RCC 7860 (cell line): ENCODE measurements at regions not wholly inside any gene's neighbourhood (a gene's known extent, or its start where the extent isn't known, plus 50 kb on each side); places are given as distances from the start of the nearest gene placed in this dataset.
A peak's percentile ranks its signal among the peaks of the same experiment; 100 is the strongest.

Source experiments
- DNase-seq: peaks from one replicate; pipeline ENCODE4 v3.0.0-alpha.2; 2015; ENCODE audit warnings: low spot score
- FAIRE-seq: peaks from 2 replicates; lab custom pipeline; 2012; peaks lifted over from hg19 to GRCh38; lab: Jason Lieb, UNC

DNA sequence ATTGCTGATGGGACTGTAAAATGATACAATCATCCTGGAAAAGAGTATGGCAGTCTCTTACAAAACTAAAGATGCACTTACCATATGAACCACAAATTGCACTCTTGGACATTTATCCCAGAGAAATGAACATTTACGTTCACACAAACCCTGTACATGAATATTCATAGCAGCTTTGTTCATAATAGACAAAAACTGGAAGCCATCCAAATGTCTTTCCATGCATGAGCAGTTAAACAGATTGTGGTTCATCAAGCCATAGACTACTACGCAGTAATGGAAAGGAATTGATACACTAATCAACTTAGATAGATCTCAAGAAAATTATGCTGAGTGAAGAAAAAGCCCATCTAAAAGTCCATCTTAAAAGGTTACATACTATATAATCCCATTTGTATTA lies 156.1 kb upstream of the SLC39A10 start:
- FAIRE-seq (no peak), DNase-seq (no peak)

DNA sequence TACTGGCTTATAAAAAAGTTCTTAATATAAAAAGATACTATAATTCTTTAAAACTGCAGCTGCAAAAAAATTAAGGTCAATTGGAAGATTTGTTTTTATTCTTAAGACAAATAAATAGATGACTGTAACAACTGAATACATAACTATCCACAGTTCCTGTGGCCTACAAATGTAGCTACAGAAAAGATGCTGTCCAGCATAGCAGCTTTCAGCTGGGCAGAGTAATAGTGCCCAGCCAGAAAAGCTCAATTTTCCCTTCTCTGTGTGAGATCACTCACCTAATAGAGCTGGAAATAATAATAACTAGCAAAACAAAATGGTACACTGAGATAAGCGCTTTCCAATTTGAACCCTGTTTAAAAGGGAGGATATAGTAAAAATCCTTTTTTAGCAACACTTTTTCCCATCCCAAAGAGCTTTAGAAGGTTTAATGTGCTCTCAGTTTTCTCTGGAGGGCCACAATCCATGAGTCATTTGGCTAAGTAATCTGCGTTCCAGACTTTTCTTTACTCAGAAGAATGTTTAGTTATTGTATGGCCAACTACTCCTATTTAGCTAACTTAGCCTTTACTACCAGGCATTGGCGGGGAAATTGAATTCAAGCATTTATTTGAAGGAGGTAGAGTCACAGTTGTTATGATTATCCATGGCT lies 158.1 kb upstream of the SLC39A10 start:
- FAIRE-seq (no peak), DNase-seq (no peak)

DNA sequence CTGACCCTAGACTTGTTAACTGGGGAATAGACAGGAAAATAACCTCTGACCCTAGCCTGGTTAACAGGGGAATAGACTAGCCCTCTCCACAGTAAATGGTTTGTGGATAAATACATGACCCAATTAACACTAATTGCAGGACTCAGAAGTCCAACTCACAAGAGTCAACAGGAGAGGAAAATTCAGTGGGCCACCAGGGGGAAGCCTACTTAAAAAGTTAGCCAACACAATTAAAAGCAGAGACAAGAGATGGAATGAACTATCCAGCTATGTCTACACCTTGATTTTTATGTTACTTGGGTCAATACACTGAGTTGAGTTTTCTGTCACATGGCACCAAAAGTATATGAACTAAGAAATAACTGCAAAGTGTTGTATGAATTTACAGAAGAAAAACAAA lies 158.8 kb upstream of the SLC39A10 start:
- DNase-seq (no peak), FAIRE-seq (no peak)

DNA sequence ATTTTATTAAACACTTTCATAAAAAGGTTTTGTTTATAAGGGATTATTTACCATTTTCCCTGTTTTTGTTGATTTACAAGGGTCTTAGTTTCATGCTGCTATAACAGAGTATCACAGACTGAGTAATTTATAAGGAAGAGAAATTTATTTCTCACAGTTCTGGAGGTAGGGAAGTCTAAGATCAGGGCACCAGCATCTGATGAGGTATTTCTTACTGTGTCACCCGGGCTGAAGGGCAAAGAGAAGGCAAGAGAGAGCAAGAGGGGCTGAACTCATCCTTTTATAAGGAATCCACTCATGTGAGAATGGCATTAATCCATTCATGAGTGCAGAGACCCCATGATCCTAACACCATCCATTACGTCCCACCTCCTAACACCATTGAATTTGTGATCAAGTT lies 160.0 kb upstream of the SLC39A10 start:
- DNase-seq = no peak
- FAIRE-seq = no peak

DNA sequence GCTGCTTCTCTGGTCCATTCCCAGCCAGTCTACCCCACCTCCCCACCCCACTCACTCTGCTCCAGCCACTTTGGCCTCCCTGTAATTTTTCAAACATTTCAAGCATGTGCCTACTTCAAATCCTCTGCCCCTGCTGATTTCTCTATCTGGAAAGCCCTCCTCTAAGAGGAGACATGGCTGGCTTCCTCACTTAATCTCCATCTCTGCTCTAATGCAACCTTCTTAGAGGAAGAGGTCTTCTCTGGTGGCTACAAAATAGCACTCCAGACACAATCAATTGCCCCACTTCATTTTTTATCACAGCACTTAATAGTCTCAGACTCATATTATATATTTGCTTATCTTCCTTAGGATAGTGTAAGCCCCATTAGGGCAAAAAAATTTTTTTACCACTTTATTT lies 161.1 kb upstream of the SLC39A10 start:
- FAIRE-seq (no peak), DNase-seq (no peak)

DNA sequence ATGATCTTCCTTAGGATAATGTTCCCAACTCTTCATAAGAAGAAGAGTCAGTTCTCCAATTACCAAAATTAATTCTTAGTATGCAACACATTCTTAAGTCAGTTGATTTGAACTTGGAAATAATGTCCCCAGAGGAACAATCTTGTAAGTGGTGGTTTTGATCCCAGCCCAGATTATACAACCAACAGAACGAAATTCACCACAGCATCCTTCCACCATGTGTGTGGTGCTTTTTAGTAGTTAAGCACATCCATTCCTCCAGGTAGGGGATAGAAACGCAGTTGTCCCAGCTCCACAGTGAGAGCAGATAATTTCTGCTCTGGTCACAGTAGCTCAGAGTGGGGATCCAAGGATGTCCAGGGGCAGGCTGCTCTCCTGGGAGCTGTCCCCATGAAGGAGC lies 161.7 kb upstream of the SLC39A10 start:
- FAIRE-seq (no peak), DNase-seq (no peak)

DNA sequence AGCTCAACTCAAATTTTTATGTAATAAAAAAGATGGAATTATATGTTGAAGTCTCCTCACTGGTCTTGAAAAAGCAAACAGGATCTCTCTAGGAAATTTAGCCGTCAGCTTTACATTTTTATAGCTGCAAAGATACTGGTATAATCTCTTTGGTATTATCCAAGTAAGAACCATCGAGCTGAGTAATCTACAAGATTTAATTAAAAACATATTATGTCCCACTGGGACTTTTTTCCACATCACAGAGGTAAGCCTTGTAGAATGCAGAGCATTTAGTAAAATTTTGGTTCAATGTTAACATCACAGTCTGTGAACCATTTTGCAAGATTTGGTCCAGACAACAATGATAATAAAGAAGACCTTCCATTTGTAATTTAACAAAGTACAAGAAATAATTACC lies 162.6 kb upstream of the SLC39A10 start:
- DNase-seq (no peak), FAIRE-seq (no peak)

DNA sequence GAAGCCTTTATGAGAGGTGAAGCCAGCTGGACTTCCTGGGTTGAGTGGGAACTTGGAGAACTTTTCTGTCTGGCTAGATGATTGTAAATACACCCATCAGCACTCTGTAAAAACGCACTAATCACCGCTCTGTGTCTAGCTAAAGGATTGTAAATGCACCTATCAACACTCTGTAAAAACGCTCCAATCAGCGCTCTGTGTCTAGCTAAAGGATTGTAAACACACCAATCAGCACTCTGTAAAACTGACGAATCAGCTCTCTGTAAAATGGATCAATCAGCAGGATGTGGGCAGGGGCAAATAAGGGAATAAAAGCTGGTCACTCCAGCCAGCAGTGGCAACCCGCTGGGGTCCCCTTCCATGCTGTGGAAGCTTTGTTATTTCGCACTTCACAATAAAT lies 163.6 kb upstream of the SLC39A10 start:
- DNase-seq (no peak), FAIRE-seq (no peak)

DNA sequence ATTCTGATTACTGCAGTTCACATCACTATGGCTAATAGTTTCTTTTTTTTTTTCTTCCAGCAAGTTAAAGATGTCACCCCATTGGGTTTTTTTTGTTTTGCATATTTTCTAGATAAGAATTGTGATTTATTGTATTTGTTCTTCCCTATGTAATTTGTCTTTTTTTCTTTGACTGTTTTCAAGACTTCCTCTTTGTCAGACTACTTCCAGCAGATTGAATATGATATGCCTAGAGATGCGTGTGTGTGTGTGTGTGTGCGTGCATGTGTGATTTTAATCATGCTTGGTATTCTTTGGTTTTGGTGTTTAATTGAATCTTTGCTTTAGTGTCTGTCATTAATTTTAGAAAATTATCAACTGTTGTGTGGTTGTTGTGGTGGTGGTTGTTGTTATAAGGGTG lies 166.7 kb upstream of the SLC39A10 start:
- DNase-seq = no peak
- no peak for FAIRE-seq

DNA sequence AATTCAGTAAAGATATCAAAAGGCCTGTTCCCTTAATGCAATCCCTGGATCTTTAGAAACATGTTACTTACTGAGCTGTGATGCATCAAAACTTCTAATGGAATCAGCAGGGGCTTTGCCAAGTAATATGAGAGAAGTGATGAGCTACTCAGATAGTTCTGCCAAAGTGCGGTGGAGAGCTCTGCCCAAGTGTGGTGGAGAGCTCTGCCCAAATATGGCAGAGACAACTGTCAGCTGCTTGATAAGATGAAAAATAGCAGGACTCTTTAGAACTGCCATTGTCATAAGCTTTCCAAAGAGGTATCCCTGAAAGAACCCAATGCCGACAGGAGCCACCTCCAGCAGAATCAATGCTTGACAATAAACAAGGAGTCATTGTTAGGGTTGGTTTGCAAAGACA lies 167.9 kb upstream of the SLC39A10 start:
- FAIRE-seq = no peak
- no peak for DNase-seq

DNA sequence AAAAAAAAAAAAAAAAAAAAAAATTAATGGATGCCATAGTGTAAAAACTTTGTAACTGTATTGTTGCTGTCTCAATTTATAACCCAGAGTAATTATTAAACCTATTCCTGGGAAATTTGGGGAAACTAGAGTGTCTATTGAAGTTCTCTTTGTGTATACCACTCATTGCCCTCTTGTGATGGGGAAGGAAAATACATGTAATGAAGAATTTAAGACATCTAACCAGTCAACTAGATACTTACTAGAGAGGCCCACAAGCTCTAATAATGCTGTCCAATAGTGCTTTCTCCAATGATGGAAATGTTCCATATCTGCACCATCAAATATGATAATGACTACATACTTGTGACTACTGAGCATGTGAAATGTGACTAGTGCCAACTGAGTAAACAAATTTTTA lies 168.5 kb upstream of the SLC39A10 start:
- DNase-seq (no peak), FAIRE-seq (no peak)

DNA sequence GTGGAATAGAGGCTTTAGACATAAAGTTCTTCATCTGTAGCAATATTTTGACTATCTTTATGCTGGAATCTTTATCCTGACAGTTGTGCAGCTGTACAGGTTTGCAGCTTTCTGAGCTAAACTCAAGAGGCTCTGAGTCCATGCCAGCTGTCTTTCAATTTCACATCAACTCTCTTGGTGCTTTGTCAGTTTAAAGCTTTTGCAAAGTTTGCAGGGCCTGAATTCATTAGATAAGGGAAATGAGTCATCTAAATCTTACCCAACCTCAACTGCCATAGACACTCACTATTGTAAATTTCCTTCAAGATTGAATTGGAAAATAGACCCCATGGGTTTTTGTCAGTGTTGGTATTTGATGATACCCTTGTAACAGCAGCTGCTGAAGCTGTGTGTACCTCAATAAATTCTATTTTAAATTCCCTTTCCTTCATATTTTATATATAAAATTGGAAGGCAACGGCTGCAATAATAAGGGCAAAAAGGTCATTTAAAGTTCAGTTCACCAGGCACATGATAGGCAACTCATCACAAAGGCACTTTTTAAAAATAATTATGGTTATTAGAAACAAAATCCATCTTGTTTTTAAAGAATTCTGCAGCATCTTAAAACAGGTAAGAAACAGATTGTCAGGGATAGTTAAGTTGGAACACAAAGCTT lies 169.9 kb upstream of the SLC39A10 start:
- peak; percentile 87 for FAIRE-seq
- peak; percentile 69 for DNase-seq

DNA sequence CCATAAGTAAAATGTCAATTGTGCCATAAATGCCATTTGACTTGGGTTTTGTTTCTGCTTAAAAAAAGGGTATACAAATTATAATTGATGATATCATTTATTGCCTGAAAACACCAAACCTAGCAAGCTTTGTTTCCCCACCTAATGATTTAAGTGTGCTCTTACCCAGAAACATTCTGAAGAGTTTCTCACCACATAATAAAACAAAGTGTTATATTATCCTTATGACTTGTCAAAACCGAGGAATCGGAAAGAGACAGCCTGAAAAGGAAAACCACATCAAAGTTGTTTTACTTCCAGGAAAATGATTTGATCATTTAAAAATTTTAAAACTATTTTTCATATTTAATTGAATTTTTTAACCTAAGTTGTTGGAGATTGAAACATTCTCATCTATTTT lies 170.5 kb upstream of the SLC39A10 start:
- FAIRE-seq (no peak), DNase-seq (no peak)

DNA sequence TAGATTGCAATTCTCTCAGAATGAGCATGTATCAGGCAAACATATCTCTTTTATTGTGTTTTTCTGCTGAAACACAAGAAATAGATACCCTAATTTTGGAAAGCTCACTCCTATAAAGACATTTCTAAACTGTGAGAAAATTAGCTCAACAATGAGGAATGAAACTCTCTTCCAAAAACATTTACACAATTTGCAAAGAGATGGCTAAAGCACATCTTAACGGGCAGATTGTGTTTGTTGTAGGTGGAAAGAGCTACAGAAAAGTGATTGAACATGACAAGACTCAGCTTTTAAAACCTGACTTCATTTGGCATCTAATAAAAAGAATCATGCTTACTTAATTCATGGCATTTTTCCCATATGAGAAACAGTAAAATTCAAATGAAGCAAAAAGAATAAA lies 175.0 kb upstream of the SLC39A10 start:
- DNase-seq (no peak), FAIRE-seq (no peak)

DNA sequence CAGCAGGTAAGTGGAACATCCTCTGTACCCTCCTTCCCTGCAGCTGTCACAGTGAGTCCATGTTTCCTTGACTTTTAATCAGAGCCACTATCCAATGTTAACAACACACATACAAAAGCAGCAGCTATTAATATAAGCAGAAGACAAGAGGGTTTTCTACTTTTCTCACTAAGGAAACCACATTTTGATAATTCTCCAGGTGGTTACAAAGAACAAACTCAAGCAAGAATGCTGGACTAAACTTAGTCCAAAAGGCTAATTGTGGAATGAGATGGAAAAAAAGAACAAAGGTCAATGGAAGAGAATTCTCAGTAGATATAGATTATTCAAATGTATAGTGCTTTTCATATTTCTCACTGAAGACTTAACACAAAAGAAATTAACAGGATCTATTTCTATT lies 176.9 kb upstream of the SLC39A10 start:
- FAIRE-seq (no peak), DNase-seq (no peak)

DNA sequence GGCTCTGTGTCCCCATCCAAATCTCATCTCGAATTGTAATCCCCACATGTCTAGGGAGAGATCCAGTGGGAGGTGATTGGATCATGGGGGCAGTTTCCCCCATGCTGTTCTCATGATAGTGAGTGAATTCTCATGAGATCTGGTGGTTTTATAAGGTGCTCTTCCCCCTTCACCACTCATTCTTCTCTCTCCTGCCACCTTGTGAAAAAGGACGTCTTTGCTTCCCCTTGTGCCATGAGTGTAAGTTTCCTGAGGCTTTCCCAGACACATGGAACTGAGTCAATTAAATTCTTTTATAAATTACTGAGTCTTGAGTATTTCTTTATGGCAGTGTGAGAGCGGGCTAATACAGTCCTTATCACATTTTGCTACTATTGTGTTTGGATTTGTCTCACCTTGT lies 177.6 kb upstream of the SLC39A10 start:
- DNase-seq = no peak
- FAIRE-seq = no peak

DNA sequence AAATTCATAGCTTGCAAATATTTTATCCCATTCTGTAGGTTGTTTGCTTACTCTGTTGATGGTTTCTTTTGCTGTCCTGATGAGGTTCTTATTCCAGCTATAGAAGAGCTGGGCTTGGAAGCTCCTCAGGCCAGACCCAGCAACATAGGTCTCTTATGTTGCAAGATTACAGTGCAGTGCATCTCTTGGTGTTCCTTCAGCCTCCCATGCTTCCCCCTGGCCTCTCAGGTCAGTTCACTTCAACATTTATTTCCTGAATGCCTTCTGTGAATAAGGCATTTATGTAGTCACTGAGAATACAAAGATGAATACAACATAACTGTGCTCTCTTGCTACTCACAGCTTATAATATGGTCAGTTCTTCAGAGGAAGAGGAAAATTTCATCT lies 179.0 kb upstream of the SLC39A10 start:
- FAIRE-seq (no peak), DNase-seq (no peak)

DNA sequence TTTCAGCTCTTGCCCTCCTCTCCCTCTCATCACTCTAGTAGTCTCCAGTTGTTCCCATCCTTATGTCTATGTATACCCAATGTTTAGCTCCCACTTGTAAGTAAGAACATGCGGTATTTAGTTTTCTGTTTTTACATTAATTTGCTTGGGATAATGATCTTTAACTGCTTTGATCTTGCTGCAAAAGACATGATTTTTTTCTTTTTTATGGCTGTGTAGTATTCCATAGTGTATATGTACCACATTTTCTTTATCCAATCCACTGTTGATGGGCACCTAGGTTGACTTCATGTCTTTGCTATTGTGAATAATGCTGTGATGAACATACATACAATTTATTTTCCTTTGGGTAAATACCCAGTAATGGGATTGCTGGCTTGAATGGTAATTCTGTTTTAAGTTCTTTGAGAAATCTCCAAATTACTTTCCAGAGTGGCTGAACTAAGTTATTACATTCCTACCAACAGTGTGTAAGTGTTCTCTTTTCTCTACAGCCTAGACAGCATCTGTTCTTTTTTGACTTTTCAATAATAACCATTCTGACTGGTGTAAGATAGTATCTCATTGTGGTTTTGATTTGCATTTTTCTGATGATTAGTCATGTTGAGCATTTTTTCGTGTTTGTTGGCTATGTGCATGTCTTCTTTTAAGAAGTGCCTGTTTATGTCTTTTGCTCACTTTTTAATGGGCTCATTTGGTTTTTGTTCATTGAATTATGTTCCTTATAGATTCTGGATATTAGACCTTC lies 179.6 kb upstream of the SLC39A10 start:
- no peak for DNase-seq
- no peak for FAIRE-seq

DNA sequence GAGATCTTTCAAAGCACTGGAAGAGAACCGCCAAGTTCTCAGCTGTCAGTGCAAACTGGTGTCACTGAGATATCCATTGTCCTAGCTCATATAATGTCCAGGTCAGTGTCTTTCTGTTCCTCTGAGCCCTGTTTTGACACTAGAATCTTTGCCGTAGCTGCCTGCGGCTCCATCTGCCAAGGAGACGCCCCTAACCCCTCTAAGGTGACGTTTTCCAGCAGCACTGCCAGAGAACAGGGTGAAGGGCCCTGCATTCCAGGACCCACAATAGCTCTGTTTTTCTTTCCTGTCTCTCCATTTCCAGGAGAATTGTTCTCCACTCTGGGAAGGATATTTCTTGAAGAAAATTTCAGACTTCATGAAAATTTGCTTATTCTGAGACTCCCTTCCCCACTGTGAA lies 181.7 kb upstream of the SLC39A10 start:
- DNase-seq (no peak), FAIRE-seq (no peak)

DNA sequence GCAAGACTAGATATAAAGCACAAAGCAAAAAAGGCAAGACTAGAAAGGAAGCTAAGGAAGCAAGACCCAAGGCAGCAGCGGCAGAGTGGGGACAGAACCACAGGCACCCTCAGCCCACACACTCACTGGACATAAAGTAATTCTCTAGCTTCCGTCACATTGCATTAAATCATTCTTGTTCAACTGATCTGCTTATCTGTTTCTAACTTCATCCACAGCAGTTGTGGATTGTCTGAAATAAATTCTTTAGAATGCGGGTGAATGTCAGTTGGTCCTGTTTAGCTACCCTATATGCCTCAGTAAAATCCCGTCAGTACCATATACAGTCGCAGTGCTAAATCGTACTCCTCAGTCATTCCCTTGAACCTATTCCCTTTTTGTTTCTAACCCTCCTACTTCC lies 183.2 kb upstream of the SLC39A10 start:
- FAIRE-seq = no peak
- no peak for DNase-seq

DNA sequence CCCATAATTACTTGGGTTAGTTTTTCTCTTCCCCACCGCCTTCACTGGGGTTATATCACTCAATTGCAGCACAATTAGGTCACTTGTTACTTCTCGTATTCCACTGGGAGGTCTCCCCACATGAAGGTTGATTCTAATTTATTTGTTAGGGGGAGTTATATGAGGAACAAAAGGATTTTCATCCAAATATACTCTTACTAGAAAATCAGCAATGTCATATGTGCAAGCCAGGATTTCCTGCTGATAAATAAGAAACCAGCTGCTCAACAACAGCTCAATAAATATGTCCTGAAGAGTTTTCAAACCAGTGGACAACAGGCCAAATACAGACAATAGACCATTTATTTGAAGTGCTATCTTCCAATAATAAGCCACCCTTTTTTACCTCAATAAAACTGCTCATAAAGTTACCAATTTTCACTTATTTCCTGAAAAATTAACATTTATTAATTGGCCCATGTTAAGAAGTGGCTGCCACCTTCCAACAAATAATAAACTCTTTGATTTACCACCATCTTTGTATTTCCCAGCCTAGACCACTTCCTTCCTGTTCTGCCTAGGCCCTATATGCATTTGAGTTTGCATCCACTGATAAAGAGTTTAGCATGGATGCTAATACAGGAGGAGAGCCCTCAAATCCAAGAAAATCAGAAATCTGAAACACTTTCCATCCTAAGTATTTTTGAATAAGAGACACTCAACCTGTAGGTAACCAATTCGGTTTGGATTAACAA lies 184.4 kb upstream of the SLC39A10 start:
- FAIRE-seq (no peak), DNase-seq (no peak)

DNA sequence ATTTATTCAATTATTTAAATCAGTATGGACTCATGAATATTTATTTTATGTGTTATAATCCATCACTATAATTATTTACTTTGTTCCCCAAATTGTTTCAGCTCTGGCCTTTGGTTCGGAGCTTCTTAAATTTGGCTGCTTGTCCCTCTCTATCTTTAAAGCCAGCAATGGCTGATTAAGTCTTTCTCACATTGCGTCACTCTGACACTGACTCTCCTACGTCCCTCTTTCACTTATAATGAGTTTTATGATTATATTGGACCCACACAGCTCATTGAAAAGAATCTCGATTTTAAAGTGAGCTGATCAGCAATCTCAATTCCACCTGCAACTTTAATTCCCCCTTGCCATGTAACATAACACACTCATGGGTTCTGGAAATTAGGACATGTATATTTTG lies 185.2 kb upstream of the SLC39A10 start:
- FAIRE-seq = no peak
- no peak for DNase-seq
